Smooth muscle cell (in vitro differentiated cells): ENCODE measurements at regions not wholly inside any gene's neighbourhood (a gene's known extent, or its start where the extent isn't known, plus 50 kb on each side); places are given as distances from the start of the nearest gene placed in this dataset.
A peak's percentile ranks its signal among the peaks of the same experiment; 100 is the strongest.

ENCODE experiments used
- DNase-seq: peaks from one replicate; lab custom pipeline; 2025; ENCODE audit not compliant: unreplicated experiment; lab: John Stamatoyannopoulos, UW
- H2AFZ ChIP-seq: fragments of 200-600 bp; sonication (generic); 2 replicates; pipeline ENCODE4 v1.6.0; 2016; ENCODE audit warnings: antibody characterized with exemption, low read depth, mild to moderate bottlenecking
- H3F3A ChIP-seq: fragments of 200-600 bp; sonication (generic); 2 replicates; pipeline ENCODE4 v1.6.0; 2017; ENCODE audit warnings: antibody characterized with exemption, low read depth
- H3K27ac ChIP-seq: fragments of 200-600 bp; sonication (generic); 2 replicates; pipeline ENCODE4 v1.5.1; 2016; ENCODE audit warnings: low read depth, mild to moderate bottlenecking
- H3K27me3 ChIP-seq: fragments of 200-600 bp; sonication (generic); 2 replicates; pipeline ENCODE4 v1.6.1; 2016; ENCODE audit warnings: low read depth, mild to moderate bottlenecking
- H3K36me3 ChIP-seq: fragments of 200-600 bp; sonication (generic); 2 replicates; pipeline ENCODE4 v1.5.1; 2016; ENCODE audit warnings: low read depth
- H3K4me1 ChIP-seq: fragments of 200-600 bp; sonication (generic); 2 replicates; pipeline ENCODE4 v1.5.1; 2016; ENCODE audit warnings: low read depth
- H3K4me2 ChIP-seq: fragments of 200-600 bp; sonication (generic); 2 replicates; pipeline ENCODE4 v1.6.0; 2016; ENCODE audit warnings: mild to moderate bottlenecking
- H3K4me3 ChIP-seq: fragments of 200-600 bp; sonication (generic); 2 replicates; pipeline ENCODE4 v1.5.1; 2016; ENCODE audit warnings: mild to moderate bottlenecking
- H3K79me2 ChIP-seq: fragments of 200-600 bp; sonication (generic); 2 replicates; pipeline ENCODE4 v1.6.0; 2016; ENCODE audit warnings: low read depth, mild to moderate bottlenecking
- H3K9ac ChIP-seq: fragments of 200-600 bp; sonication (generic); 2 replicates; pipeline ENCODE4 v1.6.0; 2016; ENCODE audit warnings: low read depth
- H3K9me3 ChIP-seq: fragments of 200-600 bp; sonication (generic); replicated peaks from 2 replicates; pipeline ENCODE4 v1.5.1; 2016; ENCODE audit warnings: low read depth
- H4K20me1 ChIP-seq: fragments of 200-600 bp; sonication (generic); 2 replicates; pipeline ENCODE4 v1.6.0; 2016; ENCODE audit warnings: low read depth
- CTCF ChIP-seq: fragments of 200-600 bp; sonication (generic); IDR thresholded peaks from 2 replicates; pipeline ENCODE4 v1.5.1; 2017; ENCODE audit warnings: borderline replicate concordance, mild to moderate bottlenecking, antibody characterized with exemption; ENCODE audit not compliant: insufficient read depth, poor library complexity, severe bottlenecking
- WGBS: methylation state at CpG from one replicate; pipeline ENCODE4 v1.1.7; 2016; ENCODE audit warnings: low lambda C conversion rate; 5-methylcytosine and 5-hydroxymethylcytosine counted together

DNA sequence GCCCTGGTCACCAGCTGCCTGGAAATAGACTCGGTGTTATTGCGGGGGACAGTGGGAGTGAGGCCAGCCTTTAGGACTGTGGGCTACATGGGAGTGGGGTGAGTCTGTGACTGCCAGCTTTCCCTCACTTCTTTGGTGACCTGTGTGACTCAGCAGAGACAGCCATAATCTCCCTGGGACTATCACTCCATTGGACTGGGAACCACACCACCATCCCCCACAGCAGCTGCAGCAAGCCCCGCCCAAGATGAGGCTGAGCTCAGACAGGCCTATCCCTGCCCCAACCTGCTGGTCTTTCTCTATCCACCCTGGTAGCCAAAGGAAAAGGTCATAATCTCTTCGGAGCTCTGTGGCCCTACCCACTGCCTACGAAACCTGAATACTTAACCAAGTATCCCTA lies 263.2 kb downstream of the FZD1 start:
- WGBS, result 96% methylated on average over 5 of the region's 5 CpGs
- H2AFZ ChIP-seq, result no peak overlapping the region
- no peaks in the 10 kb centered on the region for H4K20me1 ChIP-seq
- H3K36me3 ChIP-seq, result no peaks in the 10 kb centered on the region
- TF ChIP-seq CTCF, result no peak
- H3F3A ChIP-seq, result no peaks in the 10 kb centered on the region
- H3K4me2 ChIP-seq, result no peak overlapping the region
- H3K27me3 ChIP-seq, result no peaks in the 10 kb centered on the region
- DNase-seq, result no peak
- H3K4me3 ChIP-seq, result no peak overlapping the region
- H3K9me3 ChIP-seq, result peaks cover 8% of the 10 kb centered on the region
- no peak overlapping the region for H3K9ac ChIP-seq
- H3K79me2 ChIP-seq, result no peaks in the 10 kb centered on the region
- no peaks in the 10 kb centered on the region for H3K4me1 ChIP-seq
- no peak overlapping the region for H3K27ac ChIP-seq

GRCh38 chr7:91533996-91534395 lies 269.8 kb downstream of the FZD1 start:
- no peak for TF ChIP-seq CTCF
- WGBS, result 100% methylated on average over 1 of the region's 1 CpG
- no peak for DNase-seq
- no peak overlapping the region for H3K27ac ChIP-seq
- peaks cover 8% of the 10 kb centered on the region for H3K9me3 ChIP-seq
- H3K79me2 ChIP-seq, result no peaks in the 10 kb centered on the region
- H3K4me2 ChIP-seq, result no peak overlapping the region
- no peaks in the 10 kb centered on the region for H3F3A ChIP-seq
- H3K36me3 ChIP-seq, result no peaks in the 10 kb centered on the region
- no peak overlapping the region for H3K4me3 ChIP-seq
- H2AFZ ChIP-seq, result no peak overlapping the region
- H3K4me1 ChIP-seq, result peaks cover 7% of the 10 kb centered on the region
- no peaks in the 10 kb centered on the region for H3K27me3 ChIP-seq
- H3K9ac ChIP-seq, result no peak overlapping the region
- H4K20me1 ChIP-seq, result no peaks in the 10 kb centered on the region

DNA sequence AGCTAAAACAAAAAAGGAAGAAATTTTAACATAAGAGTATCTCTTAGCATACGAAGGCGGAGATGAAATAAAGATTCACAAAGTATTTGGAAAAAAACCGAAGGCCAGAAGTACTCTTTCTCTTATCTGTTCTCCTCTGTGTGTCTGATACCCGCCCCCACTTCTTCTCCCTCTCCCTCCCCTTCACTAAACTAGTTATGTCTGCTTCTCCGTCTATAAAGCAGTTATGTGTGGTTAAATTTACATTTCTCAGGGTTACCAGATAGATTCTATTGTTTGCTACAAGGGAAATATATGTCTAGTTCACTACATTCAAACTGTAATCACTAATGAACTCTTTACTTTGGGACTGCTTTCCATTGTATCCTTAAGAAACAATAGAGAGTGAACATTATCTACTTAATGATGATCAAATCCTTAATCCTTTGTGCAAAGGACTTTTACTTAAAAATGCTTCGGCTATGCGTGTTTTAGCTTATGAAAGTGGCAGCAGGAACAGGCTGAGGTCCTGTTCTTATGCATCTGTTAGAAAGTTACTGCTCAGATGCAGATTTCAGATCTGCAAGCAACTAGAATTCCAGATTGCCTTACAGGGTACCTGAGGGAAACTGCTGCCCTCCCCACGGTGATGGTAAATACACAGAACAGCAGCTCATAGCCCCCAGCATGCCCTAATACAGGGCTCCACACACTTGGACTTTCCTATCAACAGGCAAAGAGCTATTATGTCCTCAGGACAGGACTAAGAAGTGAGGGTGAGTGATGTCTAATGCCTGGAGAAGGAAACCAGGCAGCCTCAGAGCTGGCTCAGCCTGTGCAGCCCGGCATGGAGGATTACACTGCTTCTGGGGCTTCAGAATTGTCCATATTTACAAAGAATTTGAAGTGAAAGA lies 273.3 kb downstream of the FZD1 start:
- 42% methylated on average over 9 of the region's 9 CpGs for WGBS
- Histone ChIP-seq H3K36me3 (no peaks in the 10 kb centered on the region), H2AFZ (peak overlapping the region; percentile 31), H3K4me3 (no peak overlapping the region), H3K27ac (no peak overlapping the region), H3K4me1 (peaks cover 7% of the 10 kb centered on the region), H3K9me3 (no peaks in the 10 kb centered on the region), H3K27me3 (no peaks in the 10 kb centered on the region), H3F3A (no peaks in the 10 kb centered on the region), H3K79me2 (no peaks in the 10 kb centered on the region), H3K4me2 (peak overlapping the region; percentile 45), H3K9ac (no peak overlapping the region), H4K20me1 (no peaks in the 10 kb centered on the region)
- DNase-seq, result no peak
- TF ChIP-seq CTCF, result no peak

DNA sequence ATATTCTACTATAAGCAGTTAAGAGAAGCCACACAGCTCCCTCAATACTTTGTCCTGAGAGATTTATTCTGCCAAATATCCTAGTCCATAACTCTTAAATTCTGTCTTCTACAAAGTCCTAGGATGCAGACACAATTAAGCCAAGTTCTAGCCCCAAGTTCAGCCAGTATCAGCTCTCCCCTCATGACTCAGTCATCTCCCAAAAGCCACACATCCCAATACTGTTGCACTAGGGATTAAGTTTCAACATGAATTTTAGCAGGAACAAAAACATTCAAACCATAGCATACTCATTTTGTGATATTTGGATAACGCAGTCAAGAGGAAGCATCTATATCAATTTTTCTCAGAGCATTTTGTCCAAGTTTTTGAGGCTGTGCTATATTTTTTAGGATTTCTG lies 277.4 kb downstream of the FZD1 start:
- H3K27me3 ChIP-seq, result no peaks in the 10 kb centered on the region
- no peaks in the 10 kb centered on the region for H4K20me1 ChIP-seq
- no peak overlapping the region for H3K4me3 ChIP-seq
- no peak overlapping the region for H3K9ac ChIP-seq
- H3K27ac ChIP-seq, result peak overlapping the region; percentile 1
- H3K36me3 ChIP-seq, result no peaks in the 10 kb centered on the region
- no peak overlapping the region for H2AFZ ChIP-seq
- H3K9me3 ChIP-seq, result no peaks in the 10 kb centered on the region
- 64% methylated on average over 1 of the region's 1 CpG for WGBS
- H3F3A ChIP-seq, result no peaks in the 10 kb centered on the region
- TF ChIP-seq CTCF, result no peak
- peak overlapping the region; percentile 54 for H3K4me2 ChIP-seq
- no peak for DNase-seq
- peaks cover 7% of the 10 kb centered on the region for H3K4me1 ChIP-seq
- no peaks in the 10 kb centered on the region for H3K79me2 ChIP-seq
